Caco-2 (cell line): ENCODE measurements at regions not wholly inside any gene's neighbourhood (a gene's known extent, or its start where the extent isn't known, plus 50 kb on each side); places are given as distances from the start of the nearest gene placed in this dataset.

Experiments
- BruUV-seq: library from RNA; stranded (reverse); fragments of 400-500 nt; replicated peaks from 2 replicates; lab custom pipeline; 2021; lab: Mats Ljungman, UMichigan
- CTCF ChIA-PET: fragments of 300-600 bp; sonication (Branson Sonifier 250); formaldehyde crosslinking; loops from one replicate; lab custom pipeline; 2022; ENCODE audit warnings: antibody characterized with exemption; lab: Charles Lee
- POLR2A ChIA-PET: fragments of 300-600 bp; sonication (Branson Sonifier 250); formaldehyde crosslinking; loops from one replicate; lab custom pipeline; 2022; ENCODE audit warnings: antibody characterized with exemption; lab: Charles Lee
- DNase-seq, 2 experiments: peaks; one replicate each; pipeline versions ENCODE4 v3.0.0 to v3.0.0-alpha.2; 2020 to 2022
- H3K27me3 ChIP-seq: replicated peaks from 2 replicates; pipeline ENCODE4 v1.6.0; 2011; ENCODE audit warnings: low read length; ENCODE audit not compliant: control insufficient read depth, insufficient read depth
- H3K36me3 ChIP-seq: 2 replicates; pipeline ENCODE4 v1.5.1; 2011; ENCODE audit warnings: low read length; ENCODE audit not compliant: control insufficient read depth, insufficient read depth
- H3K4me1 ChIP-seq: fragments of 250-450 bp; sonication (Bioruptor Pico); 2 replicates; pipeline ENCODE4 v1.5.1; 2020; ENCODE audit warnings: mild to moderate bottlenecking
- H3K4me3 ChIP-seq: 2 replicates; pipeline ENCODE4 v1.5.1; 2011; ENCODE audit warnings: low read depth, mild to moderate bottlenecking, control low read depth, low read length
- H3K9me3 ChIP-seq: fragments of 250-450 bp; sonication (Bioruptor Pico); 2 replicates; pipeline ENCODE4 v1.5.1; 2020; ENCODE audit warnings: mild to moderate bottlenecking, moderate library complexity
- H3K27ac Mint-ChIP-seq: one replicate; pipeline ENCODE4 v1.8.0; 2022; ENCODE audit warnings: mixed read lengths; ENCODE audit not compliant: unreplicated experiment
- H3K27me3 Mint-ChIP-seq: one replicate; pipeline ENCODE4 v1.8.0; 2022; ENCODE audit warnings: mixed read lengths; ENCODE audit not compliant: insufficient read depth, unreplicated experiment
- H3K36me3 Mint-ChIP-seq: one replicate; pipeline ENCODE4 v1.8.0; 2022; ENCODE audit warnings: mild to moderate bottlenecking, mixed read lengths; ENCODE audit not compliant: insufficient read depth, unreplicated experiment
- H3K4me1 Mint-ChIP-seq: one replicate; pipeline ENCODE4 v1.8.0; 2022; ENCODE audit warnings: low read depth, mixed read lengths; ENCODE audit not compliant: unreplicated experiment
- H3K4me3 Mint-ChIP-seq: one replicate; pipeline ENCODE4 v1.8.0; 2022; ENCODE audit warnings: mild to moderate bottlenecking, moderate library complexity, mixed read lengths; ENCODE audit not compliant: unreplicated experiment
- H3K9me3 Mint-ChIP-seq: one replicate; pipeline ENCODE4 v1.8.0; 2022; ENCODE audit warnings: mixed read lengths; ENCODE audit not compliant: unreplicated experiment
- CTCF ChIP-seq, 2 experiments: fragments of 200-600 bp in 1 of 2; IDR thresholded peaks; 1 replicate in 1 of 2; 2 replicates in 1 of 2; pipeline versions ENCODE4 v1.5.1 to v1.8.0; 2011 to 2022; ENCODE audit warnings: antibody characterized with exemption in 1 of 2, control low read depth in 1 of 2, inconsistent platforms in 1 of 2, low read depth in 1 of 2, low read length in 1 of 2, mild to moderate bottlenecking in 1 of 2, moderate library complexity in 1 of 2; ENCODE audit not compliant: insufficient read depth in 1 of 2, severe bottlenecking in 1 of 2, unreplicated experiment in 1 of 2
- intact Hi-C: fragments of 100-400 bp; cut with micrococcal nuclease; formaldehyde crosslinking; loops from one replicate; pipeline ENCODE4 v1.10.0; 2022; ENCODE audit not compliant: unreplicated experiment

- no peaks in the 10 kb centered on the region for H3K9me3 ChIP-seq
- no peaks in the 10 kb centered on the region for H3K27me3 Mint-ChIP-seq
- no peak overlapping the region for H3K4me3 ChIP-seq
- BruUV-seq = no TSS peak
- H3K4me3 Mint-ChIP-seq = no peak overlapping the region
- H3K9me3 Mint-ChIP-seq = no peaks in the 10 kb centered on the region
- TF ChIP-seq CTCF (IDR thresholded peaks at IDR 0.05; ENCODE audit: insufficient read depth in 1 of 2, low read depth in 1 of 2, low read length in 1 of 2, severe bottlenecking in 1 of 2, unreplicated experiment in 1 of 2) = no peak
- intact Hi-C loops = no loop called here
- DNase-seq = no peak
- H3K27ac Mint-ChIP-seq = no peak overlapping the region
- H3K4me1 ChIP-seq = no peaks in the 10 kb centered on the region
- ChIA-PET CTCF (no interaction called here), POLR2A (no interaction called here)
- H3K36me3 Mint-ChIP-seq = no peaks in the 10 kb centered on the region
- no peaks in the 10 kb centered on the region for H3K36me3 ChIP-seq
- no peaks in the 10 kb centered on the region for H3K27me3 ChIP-seq
- H3K4me1 Mint-ChIP-seq = no peaks in the 10 kb centered on the region
Measured at GRCh38 chrX:13430136-13430827, 110.4 kb upstream of the ATXN3L start.

GRCh38 chrX:13428053-13428786, 108.4 kb upstream of the ATXN3L start:
- no peaks in the 10 kb centered on the region for H3K9me3 Mint-ChIP-seq
- ChIA-PET POLR2A (no interaction called here), CTCF (no interaction called here)
- intact Hi-C loops = no loop called here
- DNase-seq = no peak
- H3K27me3 Mint-ChIP-seq = no peaks in the 10 kb centered on the region
- no peak overlapping the region for H3K4me3 Mint-ChIP-seq
- BruUV-seq = no TSS peak
- H3K27ac Mint-ChIP-seq = no peak overlapping the region
- Histone ChIP-seq H3K4me1 (no peaks in the 10 kb centered on the region), H3K4me3 (no peak overlapping the region), H3K9me3 (no peaks in the 10 kb centered on the region), H3K36me3 (no peaks in the 10 kb centered on the region), H3K27me3 (no peaks in the 10 kb centered on the region)
- no peaks in the 10 kb centered on the region for H3K4me1 Mint-ChIP-seq
- H3K36me3 Mint-ChIP-seq = no peaks in the 10 kb centered on the region
- TF ChIP-seq CTCF (IDR thresholded peaks at IDR 0.05; ENCODE audit: insufficient read depth in 1 of 2, low read depth in 1 of 2, low read length in 1 of 2, severe bottlenecking in 1 of 2, unreplicated experiment in 1 of 2) = no peak

GRCh38 chrX:13427441-13428052, 107.7 kb upstream of the ATXN3L start:
- H3K9me3 ChIP-seq = no peaks in the 10 kb centered on the region
- no peaks in the 10 kb centered on the region for H3K27me3 ChIP-seq
- ChIA-PET POLR2A (no interaction called here), CTCF (no interaction called here)
- BruUV-seq = no TSS peak
- DNase-seq = no peak
- Mint-ChIP-seq H3K4me3 (no peak overlapping the region), H3K9me3 (no peaks in the 10 kb centered on the region), H3K4me1 (no peaks in the 10 kb centered on the region), H3K36me3 (no peaks in the 10 kb centered on the region), H3K27ac (no peak overlapping the region), H3K27me3 (no peaks in the 10 kb centered on the region)
- no peaks in the 10 kb centered on the region for H3K4me1 ChIP-seq
- intact Hi-C loops = no loop called here
- TF ChIP-seq CTCF (IDR thresholded peaks at IDR 0.05; ENCODE audit: insufficient read depth in 1 of 2, low read depth in 1 of 2, low read length in 1 of 2, severe bottlenecking in 1 of 2, unreplicated experiment in 1 of 2) = no peak
- H3K36me3 ChIP-seq = no peaks in the 10 kb centered on the region
- H3K4me3 ChIP-seq = no peak overlapping the region
